HepG2 (cell line): ENCODE measurements at regions not wholly inside any gene's neighbourhood (a gene's known extent, or its start where the extent isn't known, plus 50 kb on each side); places are given as distances from the start of the nearest gene placed in this dataset.

Source experiments
- E2F5 ChIP-seq: sonication (generic); formaldehyde crosslinking; conservative IDR thresholded peaks from 2 replicates; pipeline ENCODE4 v1.4.0; 2020; ENCODE audit warnings: missing genetic modification reagents
- ELF1 ChIP-seq: sonication (generic); formaldehyde crosslinking; IDR thresholded peaks from 2 replicates; pipeline ENCODE4 v1.4.0; 2020; ENCODE audit warnings: missing genetic modification reagents
- HIC2 ChIP-seq: sonication (generic); formaldehyde crosslinking; IDR thresholded peaks from 2 replicates; pipeline ENCODE4 v1.9.0; 2022; ENCODE audit warnings: low read depth, missing genetic modification reagents
- IRX3 ChIP-seq: sonication (generic); formaldehyde crosslinking; IDR thresholded peaks from 2 replicates; pipeline ENCODE4 v1.8.1; 2023; ENCODE audit warnings: mild to moderate bottlenecking, low read depth, missing genetic modification reagents, borderline replicate concordance
- MAX ChIP-seq: IDR thresholded peaks from 2 replicates; pipeline ENCODE4 v1.6.1; 2012; ENCODE audit warnings: inconsistent platforms
- MTERF4 ChIP-seq: sonication (generic); formaldehyde crosslinking; IDR thresholded peaks from 2 replicates; pipeline ENCODE4 v1.8.0; 2023; ENCODE audit warnings: mild to moderate bottlenecking, missing genetic modification reagents
- MYNN ChIP-seq: sonication (generic); formaldehyde crosslinking; IDR thresholded peaks from 2 replicates; pipeline ENCODE4 v1.4.0; 2020; ENCODE audit warnings: mild to moderate bottlenecking, low read depth, missing genetic modification reagents
- NONO ChIP-seq, 2 experiments: fragments of 450-650 bp in 1 of 2; sonication (generic) in 1 of 2; formaldehyde crosslinking in 1 of 2; IDR thresholded peaks in 1 of 2; conservative IDR thresholded peaks in 1 of 2; 2 replicates each; pipeline versions ENCODE4 v1.6.1 to v1.8.0; 2017 to 2022; ENCODE audit warnings: mild to moderate bottlenecking in 1 of 2, missing genetic modification reagents in 1 of 2, moderate library complexity in 1 of 2
- RFX5 ChIP-seq: IDR thresholded peaks from 2 replicates; pipeline ENCODE4 v1.6.1; 2011; ENCODE audit warnings: low read depth, low read length, improper control_type of control experiment
- SMC3 ChIP-seq: IDR thresholded peaks from 2 replicates; pipeline ENCODE4 v1.6.1; 2011; ENCODE audit warnings: low read length, improper control_type of control experiment
- ZBTB42 ChIP-seq: sonication (generic); formaldehyde crosslinking; IDR thresholded peaks from 2 replicates; pipeline ENCODE4 v1.5.0; 2020; ENCODE audit warnings: mild to moderate bottlenecking, missing genetic modification reagents
- ZBTB8A ChIP-seq: sonication (generic); formaldehyde crosslinking; IDR thresholded peaks from 2 replicates; pipeline ENCODE4 v1.4.0; 2020; ENCODE audit warnings: mild to moderate bottlenecking, low read depth, missing genetic modification reagents, borderline replicate concordance
- ZFP36 ChIP-seq: fragments of 150-350 bp; IDR thresholded peaks from 2 replicates; pipeline ENCODE4 v1.6.1; 2018; ENCODE audit warnings: borderline replicate concordance, low read length, low read depth; ENCODE audit not compliant: partially characterized antibody
- ZKSCAN8 ChIP-seq: IDR thresholded peaks from 2 replicates; pipeline ENCODE4 v1.6.1; 2016; ENCODE audit warnings: borderline replicate concordance, missing genetic modification reagents, missing compliant biosample characterization
- ZNF232 ChIP-seq: sonication (generic); formaldehyde crosslinking; IDR thresholded peaks from 2 replicates; pipeline ENCODE4 v1.4.0; 2020; ENCODE audit warnings: missing genetic modification reagents, borderline replicate concordance
- ZNF430 ChIP-seq: sonication (generic); formaldehyde crosslinking; IDR thresholded peaks from 2 replicates; pipeline ENCODE4 v1.9.0; 2021; ENCODE audit warnings: mild to moderate bottlenecking, missing genetic modification reagents
- ZNF44 ChIP-seq: sonication (generic); formaldehyde crosslinking; IDR thresholded peaks from 2 replicates; pipeline ENCODE4 v1.5.1; 2020; ENCODE audit warnings: mild to moderate bottlenecking, missing genetic modification reagents
- ZNF484 ChIP-seq: sonication (generic); formaldehyde crosslinking; IDR thresholded peaks from 2 replicates; pipeline ENCODE4 v1.5.1; 2020; ENCODE audit warnings: mild to moderate bottlenecking, low read depth, missing genetic modification reagents, borderline replicate concordance
- ZNF761 ChIP-seq: sonication (generic); formaldehyde crosslinking; conservative IDR thresholded peaks from 2 replicates; pipeline ENCODE4 v1.4.0; 2020; ENCODE audit warnings: mild to moderate bottlenecking, missing genetic modification reagents
- ZNF83 ChIP-seq: sonication (generic); formaldehyde crosslinking; IDR thresholded peaks from 2 replicates; pipeline ENCODE4 v1.4.0; 2020; ENCODE audit warnings: missing genetic modification reagents, mild to moderate bottlenecking, borderline replicate concordance
- ZNF883 ChIP-seq: sonication (generic); formaldehyde crosslinking; IDR thresholded peaks from 2 replicates; pipeline ENCODE4 v1.5.1; 2020; ENCODE audit warnings: mild to moderate bottlenecking, missing genetic modification reagents; ENCODE audit errors: not compliant biosample characterization

GRCh38 chr5:116864157-116864837 is 289.7 kb upstream of the SEMA6A start (continued):
- TF ChIP-seq MYNN (CRISPR knock-in tag): no peak
- TF ChIP-seq ZNF44 (CRISPR knock-in tag): no peak
- no peak; the same call in none of the 2 replicates for TF ChIP-seq MAX
- TF ChIP-seq E2F5: no peak
- TF ChIP-seq ZFP36: no peak
- TF ChIP-seq ZNF761 (CRISPR knock-in tag): no peak
- peak; percentile 19; the same call in 1 of the 2 replicates for TF ChIP-seq SMC3
- TF ChIP-seq ZNF484 (CRISPR knock-in tag): no peak
- no peak for TF ChIP-seq ZBTB8A (CRISPR knock-in tag)
- TF ChIP-seq IRX3: no peak
- TF ChIP-seq HIC2 (CRISPR knock-in tag): peak; percentile 64; the same call in 1 of the 2 replicates
- no peak for TF ChIP-seq ZNF430 (CRISPR knock-in tag)
- no peak for TF ChIP-seq ZNF232 (CRISPR knock-in tag)
- TF ChIP-seq RFX5: no peak
- TF ChIP-seq NONO (IDR thresholded peaks at IDR 0.05): no peak
- TF ChIP-seq NONO (CRISPR knock-in tag; conservative IDR thresholded peaks at IDR 0.05): no peak
- no peak for TF ChIP-seq ZKSCAN8 (CRISPR knock-in tag)
- TF ChIP-seq ELF1 (CRISPR knock-in tag): peak; percentile 32; the same call in 1 of the 2 replicates
- no peak for TF ChIP-seq MTERF4 (CRISPR knock-in tag)
- no peak for TF ChIP-seq ZNF83 (CRISPR knock-in tag)
- TF ChIP-seq ZBTB42 (CRISPR knock-in tag): no peak
- TF ChIP-seq ZNF883 (CRISPR knock-in tag): no peak
